ENCODE measurements at regions not wholly inside any gene's neighbourhood (a gene's known extent, or its start where the extent isn't known, plus 50 kb on each side); places are given as distances from the start of the nearest gene placed in this dataset.

- TF ChIP-seq ZNF121 (CRISPR knock-in tag; IDR thresholded peaks at IDR 0.05), result no peak
- TF ChIP-seq USF2 (CRISPR knock-in tag; IDR thresholded peaks at IDR 0.05), result no peak
- TF ChIP-seq ATF2 (CRISPR knock-in tag; IDR thresholded peaks at IDR 0.05; ENCODE audit: borderline replicate concordance, low read depth), result no peak
- no peak for TF ChIP-seq CTCF (IDR thresholded peaks at IDR 0.05)
- no peak for TF ChIP-seq MYBL2 (CRISPR knock-in tag; IDR thresholded peaks at IDR 0.05)
- no peak for TF ChIP-seq GTF2I (CRISPR knock-in tag; conservative IDR thresholded peaks at IDR 0.05)
- no peak for TF ChIP-seq ATF6 (CRISPR knock-in tag; IDR thresholded peaks at IDR 0.05)
- no peak for TF ChIP-seq ZNF423 (CRISPR knock-in tag; IDR thresholded peaks at IDR 0.05)
- TF ChIP-seq ZNF396 (CRISPR knock-in tag; IDR thresholded peaks at IDR 0.05; ENCODE audit: borderline replicate concordance), result no peak
- TF ChIP-seq TCF7 (CRISPR knock-in tag; IDR thresholded peaks at IDR 0.05; ENCODE audit: low read depth), result no peak
- no peak for TF ChIP-seq ZBTB21 (CRISPR knock-in tag; IDR thresholded peaks at IDR 0.05; ENCODE audit: borderline replicate concordance)
- no peak for TF ChIP-seq GRHL2 (CRISPR knock-in tag; IDR thresholded peaks at IDR 0.05; ENCODE audit: insufficient replicate concordance, severe bottlenecking)
These were observed 66.9 kb upstream of the PHOX2B start for GRCh38 chr4:41815473-41815872.
